ENCODE measurements at regions not wholly inside any gene's neighbourhood (a gene's known extent, or its start where the extent isn't known, plus 50 kb on each side); places are given as distances from the start of the nearest gene placed in this dataset.
"Not testable (repeated sequence)": the region's sequence is repeated elsewhere in the genome, so short reads cannot be mapped to it uniquely, and the experiment has no call there.

DNA sequence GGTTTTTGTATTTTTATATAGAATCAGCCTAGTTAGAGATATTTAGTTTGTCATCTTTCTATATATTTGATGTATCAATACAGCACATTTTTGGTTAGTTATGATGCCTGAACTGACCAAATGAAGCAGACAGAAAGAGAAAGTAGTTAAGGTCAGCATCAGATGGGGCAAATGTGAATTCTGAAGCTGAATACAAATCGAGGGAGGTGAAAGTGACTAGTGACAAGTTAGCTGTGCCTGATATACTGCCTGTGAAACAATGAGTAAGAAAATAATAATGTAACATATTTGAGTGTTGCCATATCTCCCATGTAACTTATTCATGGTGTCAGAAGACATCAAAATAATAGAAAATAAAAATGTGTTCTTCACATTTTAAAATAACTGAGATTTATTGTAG lies 680.3 kb upstream of the SEMA6D start:
- Histone ChIP-seq H3K9me3 (ENCODE audit: low read depth, low read length, poor library complexity, severe bottlenecking) (no peaks in the 10 kb centered on the region), H3K4me1 (ENCODE audit: insufficient read depth, low read length, poor library complexity, severe bottlenecking) (peaks cover 7% of the 10 kb centered on the region), H3K27me3 (replicated peaks; ENCODE audit: insufficient read depth, low read depth, low read length, poor library complexity) (no peaks in the 10 kb centered on the region), H3K36me3 (ENCODE audit: insufficient read depth, low read length, poor library complexity, severe bottlenecking) (no peaks in the 10 kb centered on the region), H3K4me3 (ENCODE audit: low read depth, low read length, poor library complexity, severe bottlenecking) (no peak overlapping the region), H3K27ac (ENCODE audit: low read depth, low read length, poor library complexity, severe bottlenecking) (no peak overlapping the region)
- intact Hi-C loops (cut with micrococcal nuclease; ENCODE audit: unreplicated experiment) = no loop called here
- TF ChIP-seq EZH2 (IDR thresholded peaks at IDR 0.05; ENCODE audit: borderline replicate concordance, low read depth, low read length, poor library complexity, severe bottlenecking) = no peak
- TF ChIP-seq, protein P1, sequence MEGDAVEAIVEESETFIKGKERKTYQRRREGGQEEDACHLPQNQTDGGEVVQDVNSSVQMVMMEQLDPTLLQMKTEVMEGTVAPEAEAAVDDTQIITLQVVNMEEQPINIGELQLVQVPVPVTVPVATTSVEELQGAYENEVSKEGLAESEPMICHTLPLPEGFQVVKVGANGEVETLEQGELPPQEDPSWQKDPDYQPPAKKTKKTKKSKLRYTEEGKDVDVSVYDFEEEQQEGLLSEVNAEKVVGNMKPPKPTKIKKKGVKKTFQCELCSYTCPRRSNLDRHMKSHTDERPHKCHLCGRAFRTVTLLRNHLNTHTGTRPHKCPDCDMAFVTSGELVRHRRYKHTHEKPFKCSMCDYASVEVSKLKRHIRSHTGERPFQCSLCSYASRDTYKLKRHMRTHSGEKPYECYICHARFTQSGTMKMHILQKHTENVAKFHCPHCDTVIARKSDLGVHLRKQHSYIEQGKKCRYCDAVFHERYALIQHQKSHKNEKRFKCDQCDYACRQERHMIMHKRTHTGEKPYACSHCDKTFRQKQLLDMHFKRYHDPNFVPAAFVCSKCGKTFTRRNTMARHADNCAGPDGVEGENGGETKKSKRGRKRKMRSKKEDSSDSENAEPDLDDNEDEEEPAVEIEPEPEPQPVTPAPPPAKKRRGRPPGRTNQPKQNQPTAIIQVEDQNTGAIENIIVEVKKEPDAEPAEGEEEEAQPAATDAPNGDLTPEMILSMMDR (conservative IDR thresholded peaks at IDR 0.05; ENCODE audit: low read depth, low read length) = no peak
- ChIA-PET CTCF (no interaction called here), POLR2A (ENCODE audit: low non-redundant PET) (no interaction called here)
- no TSS peak for BruUV-seq (replicated peaks)
- DNase-seq (ENCODE audit: low spot score) = no peak

DNA sequence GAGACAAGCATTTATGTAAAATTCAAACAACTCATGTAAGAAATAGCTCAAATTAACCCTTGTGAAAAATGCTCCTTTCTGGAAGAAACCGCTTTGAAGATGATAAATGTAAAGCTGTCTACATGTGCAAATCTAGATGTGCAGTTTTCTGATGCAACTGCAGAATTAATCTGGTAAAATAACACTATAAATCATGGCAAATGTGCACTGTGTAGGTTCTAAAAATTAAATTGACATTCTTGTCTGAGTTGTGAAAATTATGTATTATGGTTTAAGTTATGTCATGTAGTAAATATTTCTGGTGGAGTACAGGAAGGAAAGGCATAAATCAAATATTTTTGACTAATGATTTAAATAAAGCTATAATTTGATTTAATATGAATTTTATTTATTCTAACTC lies 678.1 kb upstream of the SEMA6D start:
- H3K4me1 ChIP-seq (ENCODE audit: insufficient read depth, low read length, poor library complexity, severe bottlenecking) = peaks cover 7% of the 10 kb centered on the region
- CTCF ChIA-PET = no interaction called here
- BruUV-seq (replicated peaks) = no TSS peak
- TF ChIP-seq, protein P1 (conservative IDR thresholded peaks at IDR 0.05; ENCODE audit: low read depth, low read length) = no peak
- no peak for TF ChIP-seq EZH2 (IDR thresholded peaks at IDR 0.05; ENCODE audit: borderline replicate concordance, low read depth, low read length, poor library complexity, severe bottlenecking)
- POLR2A ChIA-PET (ENCODE audit: low non-redundant PET) = interaction anchor here (0.6 kb wide), 1 partner anchor 636 kb away, joined by 9 read pairs; no protein-coding TSS in a partner anchor
- no peaks in the 10 kb centered on the region for H3K9me3 ChIP-seq (ENCODE audit: low read depth, low read length, poor library complexity, severe bottlenecking)
- no peak for DNase-seq (ENCODE audit: low spot score)
- H3K4me3 ChIP-seq (ENCODE audit: low read depth, low read length, poor library complexity, severe bottlenecking) = no peak overlapping the region
- H3K27me3 ChIP-seq (replicated peaks; ENCODE audit: insufficient read depth, low read depth, low read length, poor library complexity) = no peaks in the 10 kb centered on the region
- no peak overlapping the region for H3K27ac ChIP-seq (ENCODE audit: low read depth, low read length, poor library complexity, severe bottlenecking)
- H3K36me3 ChIP-seq (ENCODE audit: insufficient read depth, low read length, poor library complexity, severe bottlenecking) = no peaks in the 10 kb centered on the region
- intact Hi-C loops (cut with micrococcal nuclease; ENCODE audit: unreplicated experiment) = no loop called here

DNA sequence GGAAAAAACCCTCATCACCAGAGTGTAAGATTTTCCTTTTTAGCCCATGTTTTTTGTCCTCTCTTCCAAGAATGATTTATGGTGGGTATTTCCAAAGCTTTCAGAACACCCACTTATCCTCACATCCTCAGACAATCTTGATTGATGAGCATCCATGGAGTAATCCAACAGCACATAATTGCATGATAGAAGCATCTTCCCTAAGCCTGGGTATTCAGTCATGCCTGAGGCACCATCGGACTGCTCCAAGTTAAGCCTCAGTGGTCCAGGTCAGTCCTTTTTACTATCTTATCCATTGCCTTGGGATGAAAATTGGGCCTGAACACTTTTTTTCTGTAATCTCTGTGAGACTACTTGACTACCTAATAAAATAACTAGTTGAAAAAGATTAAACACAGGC lies 676.0 kb upstream of the SEMA6D start:
- H3K27ac ChIP-seq (ENCODE audit: low read depth, low read length, poor library complexity, severe bottlenecking) = no peak overlapping the region
- BruUV-seq (replicated peaks) = no TSS peak
- POLR2A ChIA-PET (ENCODE audit: low non-redundant PET) = no interaction called here

DNA sequence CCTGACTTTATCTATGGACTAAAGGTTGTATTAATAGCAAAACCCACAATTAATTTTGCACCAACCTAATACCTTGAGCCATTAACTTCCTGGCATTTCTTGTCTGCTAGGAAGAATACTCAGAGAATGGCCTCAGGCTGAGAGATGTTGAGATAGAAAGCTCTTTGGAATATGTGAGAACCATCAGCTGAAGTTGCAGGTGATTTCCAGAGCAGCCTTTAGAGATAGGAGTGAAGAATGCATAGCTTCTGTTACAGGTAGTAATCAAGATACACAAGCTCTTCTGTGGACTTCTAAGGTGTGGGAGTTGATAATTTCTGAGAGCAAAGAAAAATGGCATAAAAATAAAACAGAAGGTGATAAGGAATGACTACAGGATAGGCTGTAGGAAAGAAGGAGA lies 669.3 kb upstream of the SEMA6D start:
- H3K27ac ChIP-seq (ENCODE audit: low read depth, low read length, poor library complexity, severe bottlenecking); H3K27me3 ChIP-seq (replicated peaks; ENCODE audit: insufficient read depth, low read depth, low read length, poor library complexity); DNase-seq (ENCODE audit: low spot score); H3K4me1 ChIP-seq (ENCODE audit: insufficient read depth, low read length, poor library complexity, severe bottlenecking); POLR2A ChIA-PET (ENCODE audit: low non-redundant PET); BruUV-seq (replicated peaks); H3K9me3 ChIP-seq (ENCODE audit: low read depth, low read length, poor library complexity, severe bottlenecking); H3K4me3 ChIP-seq (ENCODE audit: low read depth, low read length, poor library complexity, severe bottlenecking); H3K36me3 ChIP-seq (ENCODE audit: insufficient read depth, low read length, poor library complexity, severe bottlenecking); intact Hi-C loops (cut with micrococcal nuclease; ENCODE audit: unreplicated experiment); CTCF ChIA-PET: not testable (repeated sequence)

More for the DNA sequence above, 676.0 kb upstream of the SEMA6D start:
- intact Hi-C loops (cut with micrococcal nuclease; ENCODE audit: unreplicated experiment) = no loop called here
- Histone ChIP-seq H3K27me3 (replicated peaks; ENCODE audit: insufficient read depth, low read depth, low read length, poor library complexity) (no peaks in the 10 kb centered on the region), H3K36me3 (ENCODE audit: insufficient read depth, low read length, poor library complexity, severe bottlenecking) (no peaks in the 10 kb centered on the region), H3K4me1 (ENCODE audit: insufficient read depth, low read length, poor library complexity, severe bottlenecking) (no peaks in the 10 kb centered on the region), H3K4me3 (ENCODE audit: low read depth, low read length, poor library complexity, severe bottlenecking) (no peak overlapping the region), H3K9me3 (ENCODE audit: low read depth, low read length, poor library complexity, severe bottlenecking) (no peaks in the 10 kb centered on the region)
- no peak for DNase-seq (ENCODE audit: low spot score)
- CTCF ChIA-PET = no interaction called here
- TF ChIP-seq, protein P1 (conservative IDR thresholded peaks at IDR 0.05; ENCODE audit: low read depth, low read length) = no peak
- TF ChIP-seq EZH2 (IDR thresholded peaks at IDR 0.05; ENCODE audit: borderline replicate concordance, low read depth, low read length, poor library complexity, severe bottlenecking) = no peak
